Keratinocyte (primary cell): ENCODE measurements at regions not wholly inside any gene's neighbourhood (a gene's known extent, or its start where the extent isn't known, plus 50 kb on each side); places are given as distances from the start of the nearest gene placed in this dataset.

Experiments used
- DNase-seq: peaks from one replicate; pipeline ENCODE4 v3.0.0-alpha.2; 2011; ENCODE audit warnings: low read depth, missing footprints, low spot score
- FAIRE-seq: peaks from 2 replicates; lab custom pipeline; 2011; peaks lifted over from hg19 to GRCh38; lab: Jason Lieb, UNC
- H2AFZ ChIP-seq: 2 replicates; pipeline ENCODE4 v1.6.0; 2012; ENCODE audit warnings: low read length, control low read depth, inconsistent platforms; ENCODE audit not compliant: control insufficient read depth
- H3K27ac ChIP-seq: 2 replicates; pipeline ENCODE4 v1.5.1; 2011; ENCODE audit warnings: low read length; ENCODE audit not compliant: control insufficient read depth, insufficient read depth
- H3K27me3 ChIP-seq: 3 replicates; pipeline ENCODE4 v1.6.0; 2011; ENCODE audit warnings: low read length; ENCODE audit not compliant: control insufficient read depth, insufficient read depth; ENCODE audit errors: extremely low read depth
- H3K36me3 ChIP-seq, 2 experiments: 2 replicates in 1 of 2; 3 replicates in 1 of 2; pipeline ENCODE4 v1.5.1; 2011; ENCODE audit warnings: low read length in 2 of 2, mild to moderate bottlenecking in 1 of 2; ENCODE audit not compliant: control insufficient read depth in 2 of 2, insufficient read depth in 2 of 2; ENCODE audit errors: extremely low read depth in 1 of 2
- H3K4me1 ChIP-seq: 3 replicates; pipeline ENCODE4 v1.5.1; 2011; ENCODE audit warnings: low read length; ENCODE audit not compliant: control insufficient read depth, insufficient read depth; ENCODE audit errors: extremely low read depth
- H3K4me2 ChIP-seq: 3 replicates; pipeline ENCODE4 v1.6.0; 2011; ENCODE audit warnings: low read depth, low read length; ENCODE audit not compliant: control insufficient read depth, insufficient read depth; ENCODE audit errors: extremely low read depth
- H3K4me3 ChIP-seq, 3 experiments: fragments of 200-600 bp in 1 of 3; sonication (generic) in 1 of 3; 2 replicates in 2 of 3; 3 replicates in 1 of 3; pipeline ENCODE4 v1.5.1; 2011 to 2016; ENCODE audit warnings: low read length in 3 of 3, mild to moderate bottlenecking in 3 of 3, control low read depth in 2 of 3, inconsistent platforms in 1 of 3, low read depth in 1 of 3, mixed read lengths in 1 of 3, mixed run types in 1 of 3, moderate library complexity in 1 of 3; ENCODE audit not compliant: control insufficient read depth in 2 of 3, insufficient read depth in 2 of 3; ENCODE audit errors: extremely low read depth in 1 of 3
- H3K79me2 ChIP-seq: 2 replicates; pipeline ENCODE4 v1.6.0; 2012; ENCODE audit warnings: low read length; ENCODE audit not compliant: control insufficient read depth, insufficient read depth
- H3K9ac ChIP-seq: 3 replicates; pipeline ENCODE4 v1.6.0; 2011; ENCODE audit warnings: low read length; ENCODE audit not compliant: control insufficient read depth, insufficient read depth; ENCODE audit errors: extremely low read depth
- H3K9me1 ChIP-seq: 3 replicates; pipeline ENCODE4 v1.6.0; 2011; ENCODE audit warnings: low read length; ENCODE audit not compliant: control insufficient read depth, insufficient read depth; ENCODE audit errors: extremely low read depth
- H3K9me3 ChIP-seq: 2 replicates; pipeline ENCODE4 v1.5.1; 2012; ENCODE audit warnings: low read depth, low read length; ENCODE audit not compliant: control insufficient read depth
- H4K20me1 ChIP-seq: 3 replicates; pipeline ENCODE4 v1.6.0; 2011; ENCODE audit warnings: low read length; ENCODE audit not compliant: control insufficient read depth, insufficient read depth; ENCODE audit errors: extremely low read depth
- CTCF ChIP-seq, 3 experiments: IDR thresholded peaks in 1 of 3; conservative IDR thresholded peaks in 1 of 3; optimal IDR thresholded peaks in 1 of 3; 2 replicates in 2 of 3; 3 replicates in 1 of 3; pipeline versions ENCODE3 to v1.5.1; 2011; ENCODE audit warnings: low read length in 3 of 3, mild to moderate bottlenecking in 3 of 3, moderate library complexity in 2 of 3, control low read depth in 1 of 3, inconsistent platforms in 1 of 3; ENCODE audit not compliant: insufficient read depth in 2 of 3; ENCODE audit errors: extremely low read depth in 1 of 3
- EZH2 ChIP-seq: IDR thresholded peaks from one replicate; pipeline ENCODE4 v1.6.1; 2012; ENCODE audit warnings: inconsistent platforms, mild to moderate bottlenecking, low read length, moderate library complexity
- dilution Hi-C: fragments of 300-500 bp; cut with MboI; formaldehyde crosslinking; loops from one replicate; pipeline ENCODE4 v1.7.0; 2020; ENCODE audit warnings: low sequenced_read_pairs; ENCODE audit not compliant: extremely low pct_ligation_motif_present

GRCh38 chr12:5232291-5232690 lies 188.6 kb downstream of the KCNA5 start:
- dilution Hi-C loops: no loop called here
- no peaks in the 10 kb centered on the region for H3K36me3 ChIP-seq

GRCh38 chr12:5232826-5233500 lies 189.3 kb downstream of the KCNA5 start:
- Histone ChIP-seq H3K9ac (no peak overlapping the region), H3K79me2 (no peaks in the 10 kb centered on the region), H4K20me1 (no peaks in the 10 kb centered on the region), H3K4me3 (no peak overlapping the region), H3K36me3 (no peaks in the 10 kb centered on the region), H3K9me3 (no peaks in the 10 kb centered on the region), H3K27me3 (no peaks in the 10 kb centered on the region), H3K4me2 (no peak overlapping the region), H3K4me1 (peaks cover 6% of the 10 kb centered on the region), H2AFZ (no peak overlapping the region), H3K27ac (no peak overlapping the region), H3K9me1 (no peaks in the 10 kb centered on the region)
- DNase-seq: no peak
- no peak for FAIRE-seq
- TF ChIP-seq CTCF (optimal IDR thresholded peaks at IDR 0.05 in 1 of 3, IDR thresholded peaks at IDR 0.05 in 1 of 3, conservative IDR thresholded peaks at IDR 0.05 in 1 of 3; ENCODE audit: extremely low read depth in 1 of 3, insufficient read depth in 2 of 3, low read length in 3 of 3) (no peak), EZH2 (no peak)
- dilution Hi-C loops: no loop called here

More at GRCh38 chr12:5232291-5232690, 188.6 kb downstream of the KCNA5 start:
- no peaks in the 10 kb centered on the region for H3K27me3 ChIP-seq
- no peaks in the 10 kb centered on the region for H4K20me1 ChIP-seq
- H3K79me2 ChIP-seq: no peaks in the 10 kb centered on the region
- no peaks in the 10 kb centered on the region for H3K9me3 ChIP-seq
- TF ChIP-seq EZH2 (no peak), CTCF (optimal IDR thresholded peaks at IDR 0.05 in 1 of 3, IDR thresholded peaks at IDR 0.05 in 1 of 3, conservative IDR thresholded peaks at IDR 0.05 in 1 of 3; ENCODE audit: extremely low read depth in 1 of 3, insufficient read depth in 2 of 3, low read length in 3 of 3) (no peak)
- no peak overlapping the region for H3K4me2 ChIP-seq
- FAIRE-seq: no peak
- DNase-seq: no peak
- no peak overlapping the region for H3K27ac ChIP-seq
- H3K9ac ChIP-seq: no peak overlapping the region
- peaks cover 6% of the 10 kb centered on the region for H3K4me1 ChIP-seq
- H2AFZ ChIP-seq: no peak overlapping the region
- H3K4me3 ChIP-seq: no peak overlapping the region
- no peaks in the 10 kb centered on the region for H3K9me1 ChIP-seq
